ENCODE measurements at regions not wholly inside any gene's neighbourhood (a gene's known extent, or its start where the extent isn't known, plus 50 kb on each side); places are given as distances from the start of the nearest gene placed in this dataset.

- no peak for DNase-seq (ENCODE audit: low spot score)
- Histone ChIP-seq H3K4me1 (ENCODE audit: insufficient read depth, low read length, poor library complexity, severe bottlenecking) (no peaks in the 10 kb centered on the region), H3K27ac (ENCODE audit: low read depth, low read length, poor library complexity, severe bottlenecking) (no peak overlapping the region), H3K4me2 (ENCODE audit: low read length) (no peak overlapping the region), H3K9me3 (ENCODE audit: low read length) (no peaks in the 10 kb centered on the region), H4K20me1 (ENCODE audit: insufficient read depth, low read length) (no peaks in the 10 kb centered on the region), H2AFZ (ENCODE audit: low read length) (no peak overlapping the region), H3K9me2 (ENCODE audit: insufficient read depth, low read length) (no peaks in the 10 kb centered on the region), H3K79me2 (ENCODE audit: insufficient read depth, low read depth, low read length) (no peaks in the 10 kb centered on the region), H3K4me3 (ENCODE audit: low read depth, low read length, poor library complexity, severe bottlenecking) (no peak overlapping the region), H3K36me3 (ENCODE audit: insufficient read depth, low read length) (no peaks in the 10 kb centered on the region)
- ChIA-PET CTCF (ENCODE audit: unreplicated experiment) (no interaction called here), POLR2A (no interaction called here)
- BruUV-seq (replicated peaks) = no TSS peak
- intact Hi-C loops (cut with micrococcal nuclease; ENCODE audit: unreplicated experiment) = no loop called here
- TF ChIP-seq EZH2phosphoT487 (IDR thresholded peaks at IDR 0.05; ENCODE audit: borderline replicate concordance, low read depth, low read length) = no peak
- TF ChIP-seq, protein P1, sequence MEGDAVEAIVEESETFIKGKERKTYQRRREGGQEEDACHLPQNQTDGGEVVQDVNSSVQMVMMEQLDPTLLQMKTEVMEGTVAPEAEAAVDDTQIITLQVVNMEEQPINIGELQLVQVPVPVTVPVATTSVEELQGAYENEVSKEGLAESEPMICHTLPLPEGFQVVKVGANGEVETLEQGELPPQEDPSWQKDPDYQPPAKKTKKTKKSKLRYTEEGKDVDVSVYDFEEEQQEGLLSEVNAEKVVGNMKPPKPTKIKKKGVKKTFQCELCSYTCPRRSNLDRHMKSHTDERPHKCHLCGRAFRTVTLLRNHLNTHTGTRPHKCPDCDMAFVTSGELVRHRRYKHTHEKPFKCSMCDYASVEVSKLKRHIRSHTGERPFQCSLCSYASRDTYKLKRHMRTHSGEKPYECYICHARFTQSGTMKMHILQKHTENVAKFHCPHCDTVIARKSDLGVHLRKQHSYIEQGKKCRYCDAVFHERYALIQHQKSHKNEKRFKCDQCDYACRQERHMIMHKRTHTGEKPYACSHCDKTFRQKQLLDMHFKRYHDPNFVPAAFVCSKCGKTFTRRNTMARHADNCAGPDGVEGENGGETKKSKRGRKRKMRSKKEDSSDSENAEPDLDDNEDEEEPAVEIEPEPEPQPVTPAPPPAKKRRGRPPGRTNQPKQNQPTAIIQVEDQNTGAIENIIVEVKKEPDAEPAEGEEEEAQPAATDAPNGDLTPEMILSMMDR (conservative IDR thresholded peaks at IDR 0.05; ENCODE audit: low read length) = no peak
Observed at GRCh38 chr1:167158813-167159275, 61.8 kb upstream of the POU2F1 start.

- Histone ChIP-seq H2AFZ (ENCODE audit: low read length) (no peak overlapping the region), H3K79me2 (ENCODE audit: insufficient read depth, low read depth, low read length) (no peaks in the 10 kb centered on the region), H3K4me2 (ENCODE audit: low read length) (no peak overlapping the region), H3K9me2 (ENCODE audit: insufficient read depth, low read length) (no peaks in the 10 kb centered on the region; the same call in 1 of the 2 replicates), H4K20me1 (ENCODE audit: insufficient read depth, low read length) (no peaks in the 10 kb centered on the region), H3K36me3 (ENCODE audit: insufficient read depth, low read length) (no peaks in the 10 kb centered on the region), H3K4me3 (ENCODE audit: low read depth, low read length, poor library complexity, severe bottlenecking) (no peak overlapping the region), H3K4me1 (ENCODE audit: insufficient read depth, low read length, poor library complexity, severe bottlenecking) (no peaks in the 10 kb centered on the region), H3K9me3 (ENCODE audit: low read length) (no peaks in the 10 kb centered on the region), H3K27ac (ENCODE audit: low read depth, low read length, poor library complexity, severe bottlenecking) (no peak overlapping the region)
- BruUV-seq (replicated peaks) = no TSS peak
- ChIA-PET CTCF (ENCODE audit: unreplicated experiment) (interaction anchor here (0.6 kb wide), 1 partner anchor 248 kb away, joined by 3 read pairs; no protein-coding TSS in a partner anchor), POLR2A (interaction anchor here (0.6 kb wide), 2 partner anchors 104 to 261 kb away, joined by 3 to 5 read pairs; no protein-coding TSS in a partner anchor)
- intact Hi-C loops (cut with micrococcal nuclease; ENCODE audit: unreplicated experiment) = no loop called here
- TF ChIP-seq, protein P1 (conservative IDR thresholded peaks at IDR 0.05; ENCODE audit: low read length) = no peak
- no peak for TF ChIP-seq EZH2phosphoT487 (IDR thresholded peaks at IDR 0.05; ENCODE audit: borderline replicate concordance, low read depth, low read length)
- no peak for DNase-seq (ENCODE audit: low spot score)
Observed at GRCh38 chr1:167159782-167160181, 60.9 kb upstream of the POU2F1 start.

- no peak overlapping the region for H2AFZ ChIP-seq (ENCODE audit: low read length)
- ChIA-PET POLR2A (no interaction called here), CTCF (ENCODE audit: unreplicated experiment) (no interaction called here)
- H3K4me3 ChIP-seq (ENCODE audit: low read depth, low read length, poor library complexity, severe bottlenecking) = no peak overlapping the region
- H3K79me2 ChIP-seq (ENCODE audit: insufficient read depth, low read depth, low read length) = no peaks in the 10 kb centered on the region
- no TSS peak for BruUV-seq (replicated peaks)
- intact Hi-C loops (cut with micrococcal nuclease; ENCODE audit: unreplicated experiment) = no loop called here
- no peak for DNase-seq (ENCODE audit: low spot score)
- H3K27ac ChIP-seq (ENCODE audit: low read depth, low read length, poor library complexity, severe bottlenecking) = no peak overlapping the region
- no peaks in the 10 kb centered on the region for H4K20me1 ChIP-seq (ENCODE audit: insufficient read depth, low read length)
- no peaks in the 10 kb centered on the region for H3K36me3 ChIP-seq (ENCODE audit: insufficient read depth, low read length)
- no peak overlapping the region for H3K4me2 ChIP-seq (ENCODE audit: low read length)
- H3K4me1 ChIP-seq (ENCODE audit: insufficient read depth, low read length, poor library complexity, severe bottlenecking) = no peaks in the 10 kb centered on the region
- TF ChIP-seq EZH2phosphoT487 (IDR thresholded peaks at IDR 0.05; ENCODE audit: borderline replicate concordance, low read depth, low read length) = no peak
- TF ChIP-seq, protein P1 (conservative IDR thresholded peaks at IDR 0.05; ENCODE audit: low read length) = no peak
- no peaks in the 10 kb centered on the region; the same call in 1 of the 2 replicates for H3K9me2 ChIP-seq (ENCODE audit: insufficient read depth, low read length)
- H3K9me3 ChIP-seq (ENCODE audit: low read length) = no peaks in the 10 kb centered on the region
Observed at GRCh38 chr1:167161242-167161641, 59.4 kb upstream of the POU2F1 start.

Data from OCI-LY7 (cell line).